ENCODE measurements at regions not wholly inside any gene's neighbourhood (a gene's known extent, or its start where the extent isn't known, plus 50 kb on each side); places are given as distances from the start of the nearest gene placed in this dataset.

GRCh38 chr6:164210783-164211182 is 796.3 kb downstream of the QKI start:
- Histone ChIP-seq H3K9me3 (ENCODE audit: control insufficient read depth, low read depth, low read length) (no peaks in the 10 kb centered on the region), H4K20me1 (ENCODE audit: control insufficient read depth, extremely low read depth, insufficient read depth, low read length) (no peaks in the 10 kb centered on the region), H3K27me3 (ENCODE audit: control insufficient read depth, extremely low read depth, insufficient read depth, low read length) (no peaks in the 10 kb centered on the region), H2AFZ (ENCODE audit: control insufficient read depth, low read length) (no peak overlapping the region), H3K4me2 (ENCODE audit: control insufficient read depth, extremely low read depth, insufficient read depth, low read depth, low read length) (no peak overlapping the region), H3K9ac (ENCODE audit: control insufficient read depth, extremely low read depth, insufficient read depth, low read length) (no peak overlapping the region), H3K27ac (ENCODE audit: control insufficient read depth, insufficient read depth, low read length) (no peak overlapping the region), H3K4me3 (ENCODE audit: control insufficient read depth in 2 of 3, extremely low read depth in 1 of 3, insufficient read depth in 2 of 3, low read depth in 1 of 3, low read length in 3 of 3) (no peak overlapping the region), H3K36me3 (ENCODE audit: control insufficient read depth in 2 of 2, extremely low read depth in 1 of 2, insufficient read depth in 2 of 2, low read length in 2 of 2) (no peaks in the 10 kb centered on the region), H3K79me2 (ENCODE audit: control insufficient read depth, insufficient read depth, low read length) (no peaks in the 10 kb centered on the region), H3K9me1 (ENCODE audit: control insufficient read depth, extremely low read depth, insufficient read depth, low read length) (no peaks in the 10 kb centered on the region), H3K4me1 (ENCODE audit: control insufficient read depth, extremely low read depth, insufficient read depth, low read length) (no peaks in the 10 kb centered on the region)
- FAIRE-seq, result no peak
- dilution Hi-C loops (cut with MboI; ENCODE audit: extremely low pct_ligation_motif_present, low sequenced_read_pairs), result no loop called here
- DNase-seq (ENCODE audit: low read depth, low spot score), result no peak
- no peak for TF ChIP-seq CTCF (optimal IDR thresholded peaks at IDR 0.05 in 1 of 3, IDR thresholded peaks at IDR 0.05 in 1 of 3, conservative IDR thresholded peaks at IDR 0.05 in 1 of 3; ENCODE audit: extremely low read depth in 1 of 3, insufficient read depth in 2 of 3, low read length in 3 of 3)
- no peak for TF ChIP-seq EZH2 (IDR thresholded peaks at IDR 0.05; ENCODE audit: low read length)

GRCh38 chr6:164210323-164210722 is 795.8 kb downstream of the QKI start:
- Histone ChIP-seq H3K27me3 (ENCODE audit: control insufficient read depth, extremely low read depth, insufficient read depth, low read length) (no peaks in the 10 kb centered on the region), H3K36me3 (ENCODE audit: control insufficient read depth in 2 of 2, extremely low read depth in 1 of 2, insufficient read depth in 2 of 2, low read length in 2 of 2) (no peaks in the 10 kb centered on the region), H3K4me2 (ENCODE audit: control insufficient read depth, extremely low read depth, insufficient read depth, low read depth, low read length) (no peak overlapping the region), H3K27ac (ENCODE audit: control insufficient read depth, insufficient read depth, low read length) (no peak overlapping the region), H3K4me3 (ENCODE audit: control insufficient read depth in 2 of 3, extremely low read depth in 1 of 3, insufficient read depth in 2 of 3, low read depth in 1 of 3, low read length in 3 of 3) (no peak overlapping the region), H3K4me1 (ENCODE audit: control insufficient read depth, extremely low read depth, insufficient read depth, low read length) (no peaks in the 10 kb centered on the region), H4K20me1 (ENCODE audit: control insufficient read depth, extremely low read depth, insufficient read depth, low read length) (no peaks in the 10 kb centered on the region), H3K9me3 (ENCODE audit: control insufficient read depth, low read depth, low read length) (no peaks in the 10 kb centered on the region), H2AFZ (ENCODE audit: control insufficient read depth, low read length) (no peak overlapping the region), H3K9ac (ENCODE audit: control insufficient read depth, extremely low read depth, insufficient read depth, low read length) (no peak overlapping the region), H3K9me1 (ENCODE audit: control insufficient read depth, extremely low read depth, insufficient read depth, low read length) (no peaks in the 10 kb centered on the region), H3K79me2 (ENCODE audit: control insufficient read depth, insufficient read depth, low read length) (no peaks in the 10 kb centered on the region)
- no peak for DNase-seq (ENCODE audit: low read depth, low spot score)
- FAIRE-seq, result no peak
- TF ChIP-seq CTCF (optimal IDR thresholded peaks at IDR 0.05 in 1 of 3, IDR thresholded peaks at IDR 0.05 in 1 of 3, conservative IDR thresholded peaks at IDR 0.05 in 1 of 3; ENCODE audit: extremely low read depth in 1 of 3, insufficient read depth in 2 of 3, low read length in 3 of 3), result no peak
- TF ChIP-seq EZH2 (IDR thresholded peaks at IDR 0.05; ENCODE audit: low read length), result no peak
- dilution Hi-C loops (cut with MboI; ENCODE audit: extremely low pct_ligation_motif_present, low sequenced_read_pairs), result no loop called here

All from keratinocyte (primary cell).